Neutrophil (primary cell): ENCODE measurements at regions not wholly inside any gene's neighbourhood (a gene's known extent, or its start where the extent isn't known, plus 50 kb on each side); places are given as distances from the start of the nearest gene placed in this dataset.

Source experiments
- H3K27ac ChIP-seq: fragments of 200-600 bp; sonication (generic); 2 replicates; pipeline ENCODE4 v1.5.1; 2016; ENCODE audit warnings: mild to moderate bottlenecking, moderate library complexity
- H3K27me3 ChIP-seq: fragments of 200-600 bp; sonication (generic); 2 replicates; pipeline ENCODE4 v1.6.0; 2016; ENCODE audit warnings: mild to moderate bottlenecking
- H3K36me3 ChIP-seq: fragments of 200-600 bp; sonication (generic); 2 replicates; pipeline ENCODE4 v1.5.1; 2017
- H3K4me1 ChIP-seq, 2 experiments: fragments of 200-600 bp in 1 of 2; sonication (generic) in 1 of 2; 1 replicate in 1 of 2; 2 replicates in 1 of 2; pipeline versions ENCODE4 v1.5.1 to v1.6.1; 2013 to 2016; ENCODE audit warnings: low read depth in 1 of 2, low read length in 1 of 2, mild to moderate bottlenecking in 1 of 2, moderate library complexity in 1 of 2; ENCODE audit not compliant: control insufficient read depth in 1 of 2, insufficient read depth in 1 of 2
- H3K4me3 ChIP-seq, 2 experiments: fragments of 200-600 bp in 1 of 2; sonication (generic) in 1 of 2; 1 replicate in 1 of 2; 2 replicates in 1 of 2; pipeline ENCODE4 v1.5.1; 2013 to 2016; ENCODE audit warnings: low read depth in 1 of 2, low read length in 1 of 2, mild to moderate bottlenecking in 1 of 2, moderate library complexity in 1 of 2
- H3K9me3 ChIP-seq: fragments of 200-600 bp; sonication (generic); 2 replicates; pipeline ENCODE4 v1.5.1; 2016
- TF ChIP-seq, protein P1 (sequence below): fragments of 200-600 bp; sonication (generic); IDR thresholded peaks from 2 replicates; pipeline ENCODE4 v1.5.1; 2016; ENCODE audit warnings: antibody characterized with exemption

DNA sequence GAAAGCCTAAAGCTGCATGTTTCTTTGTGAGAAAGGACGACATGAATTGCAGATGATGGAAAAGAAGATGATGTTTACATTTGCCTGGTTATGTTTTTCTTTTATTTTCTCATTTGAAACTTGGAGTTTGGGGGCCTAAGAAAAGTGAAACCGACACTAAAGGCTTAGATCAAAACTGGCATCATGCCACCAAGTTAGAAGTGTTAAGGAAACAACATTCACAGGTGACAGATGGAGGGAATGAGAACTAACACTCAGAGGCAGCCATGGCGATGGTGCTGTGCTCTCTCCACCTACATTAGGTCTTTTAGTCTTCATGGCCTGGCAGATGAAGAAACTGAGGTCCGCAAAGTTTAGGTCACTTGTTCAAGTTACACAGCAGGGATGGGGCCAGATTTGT, 923.6 kb downstream of the TUSC7 start:
- TF ChIP-seq, protein P1, sequence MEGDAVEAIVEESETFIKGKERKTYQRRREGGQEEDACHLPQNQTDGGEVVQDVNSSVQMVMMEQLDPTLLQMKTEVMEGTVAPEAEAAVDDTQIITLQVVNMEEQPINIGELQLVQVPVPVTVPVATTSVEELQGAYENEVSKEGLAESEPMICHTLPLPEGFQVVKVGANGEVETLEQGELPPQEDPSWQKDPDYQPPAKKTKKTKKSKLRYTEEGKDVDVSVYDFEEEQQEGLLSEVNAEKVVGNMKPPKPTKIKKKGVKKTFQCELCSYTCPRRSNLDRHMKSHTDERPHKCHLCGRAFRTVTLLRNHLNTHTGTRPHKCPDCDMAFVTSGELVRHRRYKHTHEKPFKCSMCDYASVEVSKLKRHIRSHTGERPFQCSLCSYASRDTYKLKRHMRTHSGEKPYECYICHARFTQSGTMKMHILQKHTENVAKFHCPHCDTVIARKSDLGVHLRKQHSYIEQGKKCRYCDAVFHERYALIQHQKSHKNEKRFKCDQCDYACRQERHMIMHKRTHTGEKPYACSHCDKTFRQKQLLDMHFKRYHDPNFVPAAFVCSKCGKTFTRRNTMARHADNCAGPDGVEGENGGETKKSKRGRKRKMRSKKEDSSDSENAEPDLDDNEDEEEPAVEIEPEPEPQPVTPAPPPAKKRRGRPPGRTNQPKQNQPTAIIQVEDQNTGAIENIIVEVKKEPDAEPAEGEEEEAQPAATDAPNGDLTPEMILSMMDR, result no peak

DNA sequence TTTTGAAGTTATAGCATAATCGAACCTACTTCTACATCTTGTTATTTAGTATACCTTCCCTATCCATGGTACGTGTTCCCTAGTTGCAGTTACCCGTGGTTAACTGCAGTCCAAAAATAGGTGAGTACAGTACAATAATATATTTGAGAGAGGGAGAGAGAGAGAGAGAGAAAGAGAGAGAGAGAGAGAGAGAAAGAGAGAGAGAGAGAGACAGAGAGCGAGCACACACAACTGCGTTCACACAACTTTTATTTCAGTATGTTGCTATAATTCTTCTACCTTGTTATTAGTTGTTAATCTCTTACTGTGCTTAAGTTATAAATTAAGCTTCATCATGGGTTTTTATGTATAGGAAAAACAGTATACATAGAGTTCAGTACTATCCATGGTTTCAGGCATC, 928.1 kb downstream of the TUSC7 start:
- Histone ChIP-seq H3K36me3 (no peaks in the 10 kb centered on the region), H3K4me1 (no peaks in the 10 kb centered on the region), H3K9me3 (no peaks in the 10 kb centered on the region), H3K27me3 (no peaks in the 10 kb centered on the region), H3K4me3 (no peak overlapping the region), H3K27ac (no peak overlapping the region)
- TF ChIP-seq, protein P1, result no peak

More for the DNA sequence above, 923.6 kb downstream of the TUSC7 start:
- Histone ChIP-seq H3K4me1 (no peaks in the 10 kb centered on the region), H3K36me3 (no peaks in the 10 kb centered on the region), H3K9me3 (no peaks in the 10 kb centered on the region), H3K27ac (no peak overlapping the region), H3K4me3 (no peak overlapping the region), H3K27me3 (no peaks in the 10 kb centered on the region)

DNA sequence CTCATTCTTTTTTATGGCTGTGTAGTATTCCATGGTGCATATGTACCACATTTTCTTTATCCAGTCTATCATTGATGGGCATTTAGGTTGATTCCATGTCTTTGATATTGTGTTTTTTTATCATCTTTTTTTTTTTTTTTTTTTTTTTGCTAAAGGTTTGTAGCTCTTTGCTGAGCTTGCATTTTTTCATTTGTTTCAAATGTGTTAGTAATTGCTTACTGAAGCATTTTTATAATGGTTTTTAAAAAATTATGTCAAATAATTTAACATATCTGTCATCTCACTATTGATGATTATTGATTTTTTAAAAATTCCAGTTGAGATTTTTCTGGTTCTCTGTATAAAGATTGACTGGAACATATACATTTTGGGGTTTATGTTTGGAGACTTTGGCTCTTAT, 934.6 kb downstream of the TUSC7 start:
- H3K27me3 ChIP-seq, result no peaks in the 10 kb centered on the region

DNA sequence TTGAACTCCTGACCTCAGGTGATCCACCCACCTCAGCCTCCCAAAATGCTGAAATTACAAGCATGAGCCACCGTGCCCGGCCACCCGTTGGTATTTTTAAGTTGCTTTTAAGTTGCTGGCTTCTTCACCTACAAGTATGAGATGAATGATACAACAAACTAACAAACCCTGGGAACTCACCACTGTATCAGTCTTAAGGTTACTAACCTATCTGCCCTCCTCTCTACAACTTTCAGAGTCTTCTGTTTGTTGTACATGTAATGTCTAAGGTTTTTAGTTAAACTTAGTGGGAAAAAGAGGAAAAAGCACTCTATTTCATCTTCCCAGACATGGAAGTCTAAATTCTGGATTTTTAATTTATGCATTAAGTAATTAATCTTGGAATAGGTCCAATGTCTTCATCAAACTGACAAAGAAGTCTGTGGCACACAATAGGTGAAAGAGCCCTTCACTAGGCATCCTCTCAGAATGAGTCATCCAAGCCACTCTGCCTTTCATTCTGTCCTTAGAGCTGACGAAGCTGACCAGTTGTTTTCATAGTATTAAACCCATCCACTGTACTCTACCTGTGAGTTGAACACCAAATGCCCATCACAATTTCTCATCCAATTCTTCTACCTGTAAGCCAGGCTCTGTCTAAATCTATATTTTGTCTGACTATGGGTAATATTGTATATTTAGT, 936.1 kb downstream of the TUSC7 start:
- TF ChIP-seq, protein P1, result no peak

More for the DNA sequence above, 934.6 kb downstream of the TUSC7 start:
- Histone ChIP-seq H3K4me1 (no peaks in the 10 kb centered on the region), H3K36me3 (no peaks in the 10 kb centered on the region), H3K4me3 (no peak overlapping the region), H3K9me3 (no peaks in the 10 kb centered on the region), H3K27ac (no peak overlapping the region)
- TF ChIP-seq, protein P1, result no peak

DNA sequence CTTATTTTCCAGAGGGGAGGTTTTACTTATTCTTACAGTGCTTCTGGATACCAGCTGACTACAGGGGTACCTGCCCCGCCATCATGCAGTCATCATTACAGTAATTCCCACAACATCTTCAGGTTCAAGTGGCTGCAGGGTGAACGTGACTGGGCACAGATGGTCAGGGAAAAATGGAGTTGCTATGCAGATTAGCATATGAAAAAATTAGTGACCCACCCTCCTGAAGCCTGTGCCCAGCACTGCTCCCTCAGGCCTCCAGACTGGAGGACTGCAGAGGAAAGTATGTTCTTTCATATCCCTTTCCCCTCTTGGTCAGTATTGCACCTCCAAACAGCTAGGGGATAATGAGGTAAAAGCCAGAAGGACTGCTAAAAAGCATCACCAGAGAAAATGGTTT, 937.9 kb downstream of the TUSC7 start:
- TF ChIP-seq, protein P1, result no peak
- no peaks in the 10 kb centered on the region for H3K36me3 ChIP-seq
- no peak overlapping the region for H3K4me3 ChIP-seq

More for the DNA sequence above, 936.1 kb downstream of the TUSC7 start:
- H3K27ac ChIP-seq, result no peak overlapping the region
- H3K4me1 ChIP-seq, result no peaks in the 10 kb centered on the region
- H3K9me3 ChIP-seq, result no peaks in the 10 kb centered on the region
- H3K27me3 ChIP-seq, result no peaks in the 10 kb centered on the region
- H3K4me3 ChIP-seq, result no peak overlapping the region
- no peaks in the 10 kb centered on the region for H3K36me3 ChIP-seq

More for the DNA sequence above, 937.9 kb downstream of the TUSC7 start:
- Histone ChIP-seq H3K9me3 (no peaks in the 10 kb centered on the region), H3K27ac (no peak overlapping the region), H3K27me3 (no peaks in the 10 kb centered on the region), H3K4me1 (no peaks in the 10 kb centered on the region)
